ENCODE measurements at regions not wholly inside any gene's neighbourhood (a gene's known extent, or its start where the extent isn't known, plus 50 kb on each side); places are given as distances from the start of the nearest gene placed in this dataset.
A peak's percentile ranks its signal among the peaks of the same experiment; 100 is the strongest.
"Not testable (repeated sequence)": the region's sequence is repeated elsewhere in the genome, so short reads cannot be mapped to it uniquely, and the experiment has no call there.

DNA sequence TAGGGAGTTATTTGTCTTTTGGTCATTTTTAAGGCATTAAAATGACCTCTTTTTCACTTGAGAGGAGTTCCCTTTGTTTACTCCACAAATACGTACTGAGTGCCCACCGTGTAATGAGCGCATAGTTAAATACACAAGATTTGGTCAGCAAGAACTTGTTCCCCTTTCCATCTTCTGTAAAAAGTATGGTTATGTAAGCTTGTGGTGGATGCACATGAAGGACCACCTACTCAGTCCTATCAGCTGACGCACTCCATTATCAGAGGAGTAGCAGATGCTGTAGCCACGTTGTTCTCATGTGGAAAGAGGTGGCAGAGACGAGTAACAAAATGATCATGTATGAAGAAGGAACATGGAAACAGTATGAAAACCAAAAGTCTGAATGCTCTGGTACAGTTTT is 78.0 kb upstream of the GARIN1A start:
- H3K27ac ChIP-seq (ENCODE audit: low read depth, low read length); H3K4me3 Mint-ChIP-seq; H3K9me3 ChIP-seq (ENCODE audit: control insufficient read depth, low read length); H3K4me1 ChIP-seq (ENCODE audit: control insufficient read depth, insufficient read depth, low read length); H3K27me3 Mint-ChIP-seq (ENCODE audit: insufficient read depth); H3K4me1 Mint-ChIP-seq; H3K27ac Mint-ChIP-seq; DNase-seq; H3K27me3 ChIP-seq (ENCODE audit: control insufficient read depth, insufficient read depth, low read length, poor library complexity, severe bottlenecking); H3K9ac ChIP-seq (ENCODE audit: extremely low read depth, low read length, poor library complexity, severe bottlenecking); H3K4me3 ChIP-seq (ENCODE audit: low read length); H3K9me3 Mint-ChIP-seq: not testable (repeated sequence)
- 96 to 100% methylated on average over 2 to 6 of the region's 6 CpGs for WGBS, 2 experiments (ENCODE audit: insufficient coverage in 1 of 2, insufficient read length in 1 of 2)
- H3K36me3 ChIP-seq (ENCODE audit: control insufficient read depth, insufficient read depth, low read length) = peaks cover 47% of the 10 kb centered on the region
- peaks cover 56% of the 10 kb centered on the region for H3K36me3 Mint-ChIP-seq (ENCODE audit: low read depth)

DNA sequence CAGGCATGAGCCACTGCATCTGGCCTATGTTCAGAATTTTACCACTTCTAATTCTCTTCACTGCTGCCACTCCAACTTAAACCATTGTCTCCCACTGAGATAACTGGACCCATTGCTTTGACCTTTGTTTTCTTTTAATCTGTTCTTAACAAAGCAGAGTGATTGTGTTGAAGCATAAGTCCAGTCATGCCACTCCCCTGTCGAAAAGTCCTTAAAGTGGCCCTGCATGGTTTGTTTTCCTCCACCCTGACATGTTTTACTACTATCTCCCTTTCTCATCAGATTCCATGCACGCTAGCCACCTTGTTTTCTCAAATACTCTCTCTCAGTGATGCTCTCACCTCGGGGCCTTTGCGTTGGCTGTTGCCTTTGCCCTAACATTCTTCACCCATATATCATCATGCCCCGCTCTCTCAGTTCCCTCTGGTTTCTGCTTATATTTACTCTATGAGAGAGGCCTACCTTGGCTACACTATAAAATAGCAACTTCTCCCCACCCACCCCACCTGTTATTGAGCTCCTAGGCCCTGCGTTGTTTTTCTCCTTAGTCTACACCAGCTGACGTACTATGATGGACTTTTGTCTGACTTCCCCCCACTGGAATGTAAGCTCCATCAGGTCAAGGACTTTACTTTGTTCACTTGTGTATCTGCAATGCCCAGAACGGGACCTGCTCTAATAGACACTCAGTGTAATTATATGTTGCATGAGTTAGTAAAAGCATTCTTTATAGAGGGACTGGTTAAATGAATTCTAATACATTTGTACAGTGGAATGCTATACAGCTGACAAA is 75.6 kb upstream of the GARIN1A start:
- H3K9me3 Mint-ChIP-seq; H3K27me3 Mint-ChIP-seq (ENCODE audit: insufficient read depth); H3K4me3 Mint-ChIP-seq; H3K9ac ChIP-seq (ENCODE audit: extremely low read depth, low read length, poor library complexity, severe bottlenecking); H3K4me1 Mint-ChIP-seq; H3K27ac ChIP-seq (ENCODE audit: low read depth, low read length); H3K27ac Mint-ChIP-seq; H3K27me3 ChIP-seq (ENCODE audit: control insufficient read depth, insufficient read depth, low read length, poor library complexity, severe bottlenecking); H3K9me3 ChIP-seq (ENCODE audit: control insufficient read depth, low read length); H3K4me1 ChIP-seq (ENCODE audit: control insufficient read depth, insufficient read depth, low read length); DNase-seq; H3K4me3 ChIP-seq (ENCODE audit: low read length): not testable (repeated sequence)
- H3K36me3 ChIP-seq (ENCODE audit: control insufficient read depth, insufficient read depth, low read length) = peaks cover 51% of the 10 kb centered on the region
- WGBS, 2 experiments (ENCODE audit: insufficient coverage in 1 of 2, insufficient read length in 1 of 2) = 93 to 100% methylated on average over 1 to 8 of the region's 8 CpGs
- H3K36me3 Mint-ChIP-seq (ENCODE audit: low read depth) = peaks cover 56% of the 10 kb centered on the region

DNA sequence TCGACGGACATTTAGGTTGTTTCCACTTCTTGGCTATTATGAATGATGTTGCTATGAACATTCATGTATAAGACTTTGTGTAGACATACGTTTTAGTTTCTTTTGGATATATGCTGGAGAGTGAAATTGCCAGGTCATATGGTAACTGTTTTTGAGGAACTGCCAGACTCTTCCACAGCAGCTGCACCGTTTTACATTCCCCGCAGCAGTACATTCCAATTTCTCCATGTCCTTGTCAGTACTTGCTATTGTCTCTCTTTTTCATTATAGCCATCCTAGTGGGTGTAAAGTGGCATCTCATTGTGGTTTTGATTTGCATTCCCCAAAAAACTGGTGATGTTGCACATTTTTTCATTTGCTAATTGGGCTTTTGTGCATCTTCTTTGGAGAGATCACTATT is 73.1 kb upstream of the GARIN1A start:
- not testable (repeated sequence) for H3K4me1 ChIP-seq (ENCODE audit: control insufficient read depth, insufficient read depth, low read length); H3K9me3 ChIP-seq (ENCODE audit: control insufficient read depth, low read length); H3K27me3 ChIP-seq (ENCODE audit: control insufficient read depth, insufficient read depth, low read length, poor library complexity, severe bottlenecking); H3K4me3 ChIP-seq (ENCODE audit: low read length); H3K9me3 Mint-ChIP-seq; H3K9ac ChIP-seq (ENCODE audit: extremely low read depth, low read length, poor library complexity, severe bottlenecking); H3K4me3 Mint-ChIP-seq; DNase-seq; H3K27ac ChIP-seq (ENCODE audit: low read depth, low read length); H3K27me3 Mint-ChIP-seq (ENCODE audit: insufficient read depth); H3K4me1 Mint-ChIP-seq; H3K27ac Mint-ChIP-seq
- peaks cover 53% of the 10 kb centered on the region for H3K36me3 Mint-ChIP-seq (ENCODE audit: low read depth)
- WGBS, 2 experiments (ENCODE audit: insufficient coverage in 1 of 2, insufficient read length in 1 of 2) = 68 to 92% methylated on average over 2 to 5 of the region's 5 CpGs
- peaks cover 42% of the 10 kb centered on the region for H3K36me3 ChIP-seq (ENCODE audit: control insufficient read depth, insufficient read depth, low read length)

DNA sequence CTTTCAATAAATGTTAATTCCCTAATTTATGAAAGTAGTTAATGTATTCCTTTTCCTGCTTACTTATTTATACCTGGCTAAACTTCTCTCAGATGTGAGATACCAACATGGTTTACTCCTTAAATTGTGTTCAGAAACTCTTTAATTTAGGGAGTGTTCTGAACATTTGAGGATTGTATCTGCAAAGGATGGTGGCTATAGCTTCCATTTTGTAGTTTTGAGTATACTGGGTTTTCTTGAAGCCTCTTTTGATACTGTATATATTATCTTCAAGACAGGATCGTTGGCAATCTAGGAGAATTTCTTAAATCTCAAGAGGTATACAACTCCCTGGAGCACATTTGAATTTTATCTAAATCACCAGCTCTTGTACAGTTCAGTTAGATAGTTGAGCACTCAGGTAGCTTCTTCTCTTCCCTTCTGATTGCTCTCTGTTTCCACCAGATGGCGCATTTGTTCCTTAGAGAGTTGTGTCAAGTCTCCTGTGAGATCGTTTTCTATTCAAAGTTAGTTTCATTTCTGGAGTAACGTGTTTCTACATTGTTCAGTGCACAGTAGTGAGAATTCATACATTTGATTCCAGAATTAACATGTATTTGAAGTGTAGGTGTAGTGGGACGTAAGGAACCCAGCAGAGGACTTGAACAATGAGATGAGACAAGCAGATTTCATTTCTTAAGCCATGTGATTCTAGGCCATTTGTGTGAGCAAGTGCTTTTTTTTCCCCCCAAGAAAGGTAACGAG is 63.2 kb upstream of the GARIN1A start:
- not testable (repeated sequence) for H3K4me3 ChIP-seq (ENCODE audit: low read length); H3K27me3 ChIP-seq (ENCODE audit: control insufficient read depth, insufficient read depth, low read length, poor library complexity, severe bottlenecking); H3K4me1 Mint-ChIP-seq; DNase-seq; H3K27ac ChIP-seq (ENCODE audit: low read depth, low read length); H3K9ac ChIP-seq (ENCODE audit: extremely low read depth, low read length, poor library complexity, severe bottlenecking); H3K4me3 Mint-ChIP-seq; H3K27me3 Mint-ChIP-seq (ENCODE audit: insufficient read depth); H3K9me3 ChIP-seq (ENCODE audit: control insufficient read depth, low read length); H3K9me3 Mint-ChIP-seq; H3K4me1 ChIP-seq (ENCODE audit: control insufficient read depth, insufficient read depth, low read length)
- Mint-ChIP-seq H3K36me3 (ENCODE audit: low read depth) (peaks cover 34% of the 10 kb centered on the region), H3K27ac (peak overlapping the region; percentile 68)
- WGBS, 2 experiments (ENCODE audit: insufficient coverage in 1 of 2, insufficient read length in 1 of 2) = 58 to 66% methylated on average over 3 to 5 of the region's 6 CpGs
- H3K36me3 ChIP-seq (ENCODE audit: control insufficient read depth, insufficient read depth, low read length) = peaks cover 17% of the 10 kb centered on the region
- TF ChIP-seq, protein P1, sequence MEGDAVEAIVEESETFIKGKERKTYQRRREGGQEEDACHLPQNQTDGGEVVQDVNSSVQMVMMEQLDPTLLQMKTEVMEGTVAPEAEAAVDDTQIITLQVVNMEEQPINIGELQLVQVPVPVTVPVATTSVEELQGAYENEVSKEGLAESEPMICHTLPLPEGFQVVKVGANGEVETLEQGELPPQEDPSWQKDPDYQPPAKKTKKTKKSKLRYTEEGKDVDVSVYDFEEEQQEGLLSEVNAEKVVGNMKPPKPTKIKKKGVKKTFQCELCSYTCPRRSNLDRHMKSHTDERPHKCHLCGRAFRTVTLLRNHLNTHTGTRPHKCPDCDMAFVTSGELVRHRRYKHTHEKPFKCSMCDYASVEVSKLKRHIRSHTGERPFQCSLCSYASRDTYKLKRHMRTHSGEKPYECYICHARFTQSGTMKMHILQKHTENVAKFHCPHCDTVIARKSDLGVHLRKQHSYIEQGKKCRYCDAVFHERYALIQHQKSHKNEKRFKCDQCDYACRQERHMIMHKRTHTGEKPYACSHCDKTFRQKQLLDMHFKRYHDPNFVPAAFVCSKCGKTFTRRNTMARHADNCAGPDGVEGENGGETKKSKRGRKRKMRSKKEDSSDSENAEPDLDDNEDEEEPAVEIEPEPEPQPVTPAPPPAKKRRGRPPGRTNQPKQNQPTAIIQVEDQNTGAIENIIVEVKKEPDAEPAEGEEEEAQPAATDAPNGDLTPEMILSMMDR (conservative IDR thresholded peaks at IDR 0.05) = peak; percentile 74

DNA sequence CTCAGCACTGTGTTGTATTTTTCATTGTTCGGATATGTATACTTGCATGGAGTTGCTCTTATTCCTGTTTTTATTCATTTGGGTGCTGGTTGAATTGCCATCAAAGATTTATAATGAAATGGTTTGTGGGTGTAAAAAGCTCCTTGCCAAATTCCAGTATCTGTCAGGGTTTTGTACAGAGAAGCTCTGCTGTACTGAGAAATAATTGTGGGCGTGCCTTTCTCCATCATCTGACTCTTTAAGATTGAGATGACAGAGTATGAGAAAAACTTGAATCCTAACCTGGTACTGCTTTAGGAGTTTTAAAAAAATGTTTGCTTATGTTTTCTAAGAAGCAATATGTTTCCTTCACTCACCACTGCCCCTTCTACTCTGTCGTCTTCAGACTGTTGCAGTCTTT is 58.7 kb upstream of the GARIN1A start:
- not testable (repeated sequence) for H3K27ac ChIP-seq (ENCODE audit: low read depth, low read length); H3K4me3 ChIP-seq (ENCODE audit: low read length); H3K27ac Mint-ChIP-seq; H3K9me3 ChIP-seq (ENCODE audit: control insufficient read depth, low read length); H3K4me1 Mint-ChIP-seq; H3K4me1 ChIP-seq (ENCODE audit: control insufficient read depth, insufficient read depth, low read length); H3K27me3 ChIP-seq (ENCODE audit: control insufficient read depth, insufficient read depth, low read length, poor library complexity, severe bottlenecking); H3K27me3 Mint-ChIP-seq (ENCODE audit: insufficient read depth); H3K9ac ChIP-seq (ENCODE audit: extremely low read depth, low read length, poor library complexity, severe bottlenecking); H3K4me3 Mint-ChIP-seq; DNase-seq; H3K9me3 Mint-ChIP-seq
- peaks cover 41% of the 10 kb centered on the region for H3K36me3 Mint-ChIP-seq (ENCODE audit: low read depth)
- WGBS, 2 experiments (ENCODE audit: insufficient coverage in 1 of 2, insufficient read length in 1 of 2) = 100% methylated on average over 3 of the region's 3 CpGs; no CpG with 5 or more reads in 1 of the 2 experiments
- H3K36me3 ChIP-seq (ENCODE audit: control insufficient read depth, insufficient read depth, low read length) = peaks cover 21% of the 10 kb centered on the region

DNA sequence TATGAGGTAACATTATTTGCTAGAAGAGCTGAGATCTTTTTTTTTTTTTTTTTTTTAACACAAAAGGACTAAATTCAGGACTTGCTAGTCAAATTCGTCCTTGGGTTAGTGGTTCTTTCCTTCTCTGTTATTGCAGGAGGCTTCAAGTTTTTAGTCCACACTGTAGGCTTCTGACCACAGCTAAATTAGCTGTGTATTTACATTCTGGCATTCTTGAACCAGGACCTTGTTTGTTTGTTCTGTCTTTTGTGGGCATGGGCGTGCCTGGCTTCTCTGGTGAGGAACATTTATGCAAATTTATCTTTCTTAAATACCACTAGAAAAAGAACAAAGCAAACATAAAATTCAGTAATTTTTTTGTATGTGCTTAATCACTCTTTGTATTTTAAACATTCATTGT is 57.3 kb upstream of the GARIN1A start:
- H3K27me3 ChIP-seq (ENCODE audit: control insufficient read depth, insufficient read depth, low read length, poor library complexity, severe bottlenecking); DNase-seq; H3K4me1 Mint-ChIP-seq; H3K27ac ChIP-seq (ENCODE audit: low read depth, low read length); H3K9me3 ChIP-seq (ENCODE audit: control insufficient read depth, low read length); H3K27me3 Mint-ChIP-seq (ENCODE audit: insufficient read depth); H3K4me1 ChIP-seq (ENCODE audit: control insufficient read depth, insufficient read depth, low read length); H3K9ac ChIP-seq (ENCODE audit: extremely low read depth, low read length, poor library complexity, severe bottlenecking); H3K4me3 Mint-ChIP-seq; H3K27ac Mint-ChIP-seq; H3K4me3 ChIP-seq (ENCODE audit: low read length); H3K9me3 Mint-ChIP-seq: not testable (repeated sequence)
- peaks cover 26% of the 10 kb centered on the region for H3K36me3 ChIP-seq (ENCODE audit: control insufficient read depth, insufficient read depth, low read length)
- peaks cover 46% of the 10 kb centered on the region for H3K36me3 Mint-ChIP-seq (ENCODE audit: low read depth)
- 95 to 100% methylated on average over 1 to 2 of the region's 2 CpGs for WGBS, 2 experiments (ENCODE audit: insufficient coverage in 1 of 2, insufficient read length in 1 of 2)

Measured in endodermal cell (in vitro differentiated cells).